ENCODE measurements at regions not wholly inside any gene's neighbourhood (a gene's known extent, or its start where the extent isn't known, plus 50 kb on each side); places are given as distances from the start of the nearest gene placed in this dataset.
"Not testable (repeated sequence)": the region's sequence is repeated elsewhere in the genome, so short reads cannot be mapped to it uniquely, and the experiment has no call there.

- no peak for DNase-seq (ENCODE audit: low spot score)
Measured at GRCh38 chr2:194395818-194396217, 1261.2 kb upstream of the SLC39A10 start.

GRCh38 chr2:194385376-194385775 lies 1271.7 kb upstream of the SLC39A10 start:
- DNase-seq (ENCODE audit: low spot score), result no peak

- DNase-seq (ENCODE audit: low spot score), result no peak
Measured at GRCh38 chr2:194383401-194383800, 1273.6 kb upstream of the SLC39A10 start.

- no peak for DNase-seq (ENCODE audit: low spot score)
Measured at GRCh38 chr2:194382221-194382620, 1274.8 kb upstream of the SLC39A10 start.

- no peak for DNase-seq (ENCODE audit: low spot score)
Measured at GRCh38 chr2:194380011-194380410, 1277.0 kb upstream of the SLC39A10 start.

- DNase-seq (ENCODE audit: low spot score), result not testable (repeated sequence)
Measured at GRCh38 chr2:194367390-194367789, 1289.6 kb upstream of the SLC39A10 start.

- no peak for DNase-seq (ENCODE audit: low spot score)
Measured at GRCh38 chr2:194363878-194364277, 1293.1 kb upstream of the SLC39A10 start.

GRCh38 chr2:194363295-194363694 lies 1293.7 kb upstream of the SLC39A10 start:
- no peak for DNase-seq (ENCODE audit: low spot score)

GRCh38 chr2:194352505-194352904 lies 1304.5 kb upstream of the SLC39A10 start:
- DNase-seq (ENCODE audit: low spot score), result no peak

GRCh38 chr2:194346193-194346592 lies 1310.8 kb upstream of the SLC39A10 start:
- DNase-seq (ENCODE audit: low spot score), result no peak

- no peak for DNase-seq (ENCODE audit: low spot score)
Measured at GRCh38 chr2:194345347-194345746, 1311.7 kb upstream of the SLC39A10 start.

GRCh38 chr2:194343167-194343566 lies 1313.9 kb upstream of the SLC39A10 start:
- no peak for DNase-seq (ENCODE audit: low spot score)

- DNase-seq (ENCODE audit: low spot score), result no peak
Measured at GRCh38 chr2:194332799-194333490, 1324.1 kb upstream of the SLC39A10 start.

GRCh38 chr2:194328456-194328855 lies 1328.6 kb upstream of the SLC39A10 start:
- no peak for DNase-seq (ENCODE audit: low spot score)

GRCh38 chr2:194327196-194327888 lies 1329.7 kb upstream of the SLC39A10 start:
- no peak for DNase-seq (ENCODE audit: low spot score)

GRCh38 chr2:194323740-194324139 lies 1333.3 kb upstream of the SLC39A10 start:
- no peak for DNase-seq (ENCODE audit: low spot score)

GRCh38 chr2:194320520-194320919 lies 1336.5 kb upstream of the SLC39A10 start:
- DNase-seq (ENCODE audit: low spot score), result no peak

- no peak for DNase-seq (ENCODE audit: low spot score)
Measured at GRCh38 chr2:194319222-194319992, 1337.6 kb upstream of the SLC39A10 start.

GRCh38 chr2:194314042-194314441 lies 1343.0 kb upstream of the SLC39A10 start:
- no peak for DNase-seq (ENCODE audit: low spot score)

GRCh38 chr2:194304191-194304590 lies 1352.8 kb upstream of the SLC39A10 start:
- DNase-seq (ENCODE audit: low spot score), result no peak

- DNase-seq (ENCODE audit: low spot score), result no peak
Measured at GRCh38 chr2:194301946-194302345, 1355.1 kb upstream of the SLC39A10 start.

- DNase-seq (ENCODE audit: low spot score), result no peak
Measured at GRCh38 chr2:194294156-194294555, 1362.9 kb upstream of the SLC39A10 start.

GRCh38 chr2:194291104-194291503 lies 1365.9 kb upstream of the SLC39A10 start:
- DNase-seq (ENCODE audit: low spot score), result no peak
